ENCODE measurements at regions not wholly inside any gene's neighbourhood (a gene's known extent, or its start where the extent isn't known, plus 50 kb on each side); places are given as distances from the start of the nearest gene placed in this dataset.

DNA sequence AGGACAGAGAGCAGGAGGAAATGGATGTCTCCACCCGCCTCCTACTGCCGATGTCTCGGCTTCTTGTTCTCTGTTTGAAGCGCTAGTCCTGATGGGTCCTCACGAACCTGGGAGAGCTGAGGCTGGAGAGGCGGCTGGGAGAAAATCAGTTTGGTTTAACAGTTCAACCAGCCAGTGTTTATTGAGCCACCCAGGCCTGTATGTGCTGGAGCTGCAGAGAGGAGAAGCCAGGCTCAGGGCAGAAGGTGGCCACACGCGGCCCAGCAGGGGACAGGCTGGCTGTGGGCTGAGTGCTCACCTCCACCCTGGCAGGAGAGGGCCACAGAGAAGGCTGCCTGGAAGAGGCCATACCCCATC lies 202.1 kb downstream of the CYP26B1 start:
- TF ChIP-seq, protein P1, sequence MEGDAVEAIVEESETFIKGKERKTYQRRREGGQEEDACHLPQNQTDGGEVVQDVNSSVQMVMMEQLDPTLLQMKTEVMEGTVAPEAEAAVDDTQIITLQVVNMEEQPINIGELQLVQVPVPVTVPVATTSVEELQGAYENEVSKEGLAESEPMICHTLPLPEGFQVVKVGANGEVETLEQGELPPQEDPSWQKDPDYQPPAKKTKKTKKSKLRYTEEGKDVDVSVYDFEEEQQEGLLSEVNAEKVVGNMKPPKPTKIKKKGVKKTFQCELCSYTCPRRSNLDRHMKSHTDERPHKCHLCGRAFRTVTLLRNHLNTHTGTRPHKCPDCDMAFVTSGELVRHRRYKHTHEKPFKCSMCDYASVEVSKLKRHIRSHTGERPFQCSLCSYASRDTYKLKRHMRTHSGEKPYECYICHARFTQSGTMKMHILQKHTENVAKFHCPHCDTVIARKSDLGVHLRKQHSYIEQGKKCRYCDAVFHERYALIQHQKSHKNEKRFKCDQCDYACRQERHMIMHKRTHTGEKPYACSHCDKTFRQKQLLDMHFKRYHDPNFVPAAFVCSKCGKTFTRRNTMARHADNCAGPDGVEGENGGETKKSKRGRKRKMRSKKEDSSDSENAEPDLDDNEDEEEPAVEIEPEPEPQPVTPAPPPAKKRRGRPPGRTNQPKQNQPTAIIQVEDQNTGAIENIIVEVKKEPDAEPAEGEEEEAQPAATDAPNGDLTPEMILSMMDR (IDR thresholded peaks at IDR 0.05; ENCODE audit: insufficient read depth, low read length), result no peak
- no peak for TF ChIP-seq POLR2AphosphoS5 (IDR thresholded peaks at IDR 0.05; ENCODE audit: low read depth)

Measured in HL-60 (cell line).